K562 (cell line): ENCODE measurements at regions not wholly inside any gene's neighbourhood (a gene's known extent, or its start where the extent isn't known, plus 50 kb on each side); places are given as distances from the start of the nearest gene placed in this dataset.

ENCODE experiments used
- CTBP1 ChIP-seq: fragments of 450-650 bp; IDR thresholded peaks from 2 replicates; pipeline ENCODE4 v1.6.1; 2016; ENCODE audit warnings: borderline replicate concordance
- ETV6 ChIP-seq, 3 experiments: fragments of 150-350 bp in 1 of 3; sonication (generic) in 1 of 3; formaldehyde crosslinking in 1 of 3; IDR thresholded peaks; 2 replicates each; pipeline versions ENCODE4 v1.6.1 to v1.8.0; 2014 to 2022; ENCODE audit warnings: borderline replicate concordance in 2 of 3, low read depth in 2 of 3, antibody characterized with exemption in 1 of 3, low read length in 1 of 3, mild to moderate bottlenecking in 1 of 3, missing genetic modification reagents in 1 of 3
- FOXK2 ChIP-seq, 2 experiments: fragments of 450-650 bp; IDR thresholded peaks in 1 of 2; conservative IDR thresholded peaks in 1 of 2; 2 replicates each; pipeline ENCODE4 v1.6.1; 2016; ENCODE audit warnings: low read depth in 2 of 2, mild to moderate bottlenecking in 1 of 2
- FOXM1 ChIP-seq, 2 experiments: fragments of 450-650 bp in 1 of 2; sonication (generic) in 1 of 2; formaldehyde crosslinking in 1 of 2; IDR thresholded peaks; 2 replicates each; pipeline versions ENCODE4 v1.6.1 to v1.9.0; 2017 to 2022; ENCODE audit warnings: low read depth in 2 of 2, mild to moderate bottlenecking in 2 of 2, missing genetic modification reagents in 1 of 2, moderate library complexity in 1 of 2
- JUNB ChIP-seq: fragments of 450-650 bp; formaldehyde crosslinking; conservative IDR thresholded peaks from 2 replicates; pipeline ENCODE4 v1.4.0; 2020; ENCODE audit warnings: mild to moderate bottlenecking
- NFE2 ChIP-seq: IDR thresholded peaks from 2 replicates; pipeline ENCODE4 v1.6.1; 2014; ENCODE audit warnings: antibody characterized with exemption, low read depth
- POLR2A ChIP-seq: fragments of 450-650 bp; conservative IDR thresholded peaks from 2 replicates; pipeline ENCODE4 v1.6.1; 2016
- XRCC3 ChIP-seq: fragments of 450-650 bp; IDR thresholded peaks from 2 replicates; pipeline ENCODE4 v1.6.1; 2017; ENCODE audit warnings: mild to moderate bottlenecking, moderate library complexity
- ZNF212 ChIP-seq: fragments of 450-650 bp; formaldehyde crosslinking; IDR thresholded peaks from 2 replicates; pipeline ENCODE4 v1.4.0; 2020; ENCODE audit warnings: mild to moderate bottlenecking
- TF ChIP-seq, protein P1 (sequence below): fragments of 450-650 bp; IDR thresholded peaks from 2 replicates; pipeline ENCODE4 v1.6.1; 2016; ENCODE audit warnings: missing biosample characterization, missing genetic modification characterization
- TF ChIP-seq, protein P2 (sequence below): fragments of 450-650 bp; IDR thresholded peaks from 2 replicates; pipeline ENCODE4 v1.6.1; 2016; ENCODE audit warnings: mild to moderate bottlenecking, moderate library complexity
- TF ChIP-seq, protein P3 (sequence below), 3 experiments: IDR thresholded peaks in 2 of 3; conservative IDR thresholded peaks in 1 of 3; 2 replicates each; pipeline ENCODE4 v1.5.1; 2011 to 2012; ENCODE audit warnings: low read length in 3 of 3, mild to moderate bottlenecking in 3 of 3, control low read depth in 2 of 3, improper control_type of control experiment in 1 of 3, inconsistent platforms in 1 of 3, low read depth in 1 of 3, mixed read lengths in 1 of 3, moderate library complexity in 1 of 3; ENCODE audit not compliant: insufficient read depth in 2 of 3

DNA sequence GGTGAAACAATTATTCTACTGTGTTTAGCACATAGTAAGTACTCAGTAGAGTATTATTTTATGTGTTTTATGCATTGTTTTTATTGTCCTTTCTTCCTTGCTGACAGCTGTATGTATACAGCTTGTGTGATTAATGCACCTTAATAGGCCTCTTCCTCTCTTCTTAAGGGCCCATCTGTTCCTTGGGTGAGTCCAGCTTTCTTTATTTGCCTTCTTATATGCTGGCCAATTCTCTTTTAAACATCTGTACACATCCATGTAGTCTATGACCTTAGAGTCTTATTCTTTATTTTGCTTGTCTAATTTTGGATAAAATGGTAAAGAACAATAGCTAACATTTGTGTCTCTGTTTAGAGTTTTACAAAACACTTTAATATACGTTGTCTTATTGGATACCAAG, 333.7 kb upstream of the MEIS1 start:
- TF ChIP-seq ZNF212 (CRISPR knock-in tag), result no peak
- TF ChIP-seq POLR2A, result no peak
- TF ChIP-seq NFE2, result no peak
- TF ChIP-seq, protein P1, sequence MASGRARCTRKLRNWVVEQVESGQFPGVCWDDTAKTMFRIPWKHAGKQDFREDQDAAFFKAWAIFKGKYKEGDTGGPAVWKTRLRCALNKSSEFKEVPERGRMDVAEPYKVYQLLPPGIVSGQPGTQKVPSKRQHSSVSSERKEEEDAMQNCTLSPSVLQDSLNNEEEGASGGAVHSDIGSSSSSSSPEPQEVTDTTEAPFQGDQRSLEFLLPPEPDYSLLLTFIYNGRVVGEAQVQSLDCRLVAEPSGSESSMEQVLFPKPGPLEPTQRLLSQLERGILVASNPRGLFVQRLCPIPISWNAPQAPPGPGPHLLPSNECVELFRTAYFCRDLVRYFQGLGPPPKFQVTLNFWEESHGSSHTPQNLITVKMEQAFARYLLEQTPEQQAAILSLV, result no peak
- no peak for TF ChIP-seq XRCC3
- TF ChIP-seq FOXM1 (IDR thresholded peaks at IDR 0.05; ENCODE audit: low read depth), result no peak
- TF ChIP-seq FOXM1 (CRISPR knock-in tag; IDR thresholded peaks at IDR 0.05; ENCODE audit: low read depth), result no peak
- TF ChIP-seq, protein P2, sequence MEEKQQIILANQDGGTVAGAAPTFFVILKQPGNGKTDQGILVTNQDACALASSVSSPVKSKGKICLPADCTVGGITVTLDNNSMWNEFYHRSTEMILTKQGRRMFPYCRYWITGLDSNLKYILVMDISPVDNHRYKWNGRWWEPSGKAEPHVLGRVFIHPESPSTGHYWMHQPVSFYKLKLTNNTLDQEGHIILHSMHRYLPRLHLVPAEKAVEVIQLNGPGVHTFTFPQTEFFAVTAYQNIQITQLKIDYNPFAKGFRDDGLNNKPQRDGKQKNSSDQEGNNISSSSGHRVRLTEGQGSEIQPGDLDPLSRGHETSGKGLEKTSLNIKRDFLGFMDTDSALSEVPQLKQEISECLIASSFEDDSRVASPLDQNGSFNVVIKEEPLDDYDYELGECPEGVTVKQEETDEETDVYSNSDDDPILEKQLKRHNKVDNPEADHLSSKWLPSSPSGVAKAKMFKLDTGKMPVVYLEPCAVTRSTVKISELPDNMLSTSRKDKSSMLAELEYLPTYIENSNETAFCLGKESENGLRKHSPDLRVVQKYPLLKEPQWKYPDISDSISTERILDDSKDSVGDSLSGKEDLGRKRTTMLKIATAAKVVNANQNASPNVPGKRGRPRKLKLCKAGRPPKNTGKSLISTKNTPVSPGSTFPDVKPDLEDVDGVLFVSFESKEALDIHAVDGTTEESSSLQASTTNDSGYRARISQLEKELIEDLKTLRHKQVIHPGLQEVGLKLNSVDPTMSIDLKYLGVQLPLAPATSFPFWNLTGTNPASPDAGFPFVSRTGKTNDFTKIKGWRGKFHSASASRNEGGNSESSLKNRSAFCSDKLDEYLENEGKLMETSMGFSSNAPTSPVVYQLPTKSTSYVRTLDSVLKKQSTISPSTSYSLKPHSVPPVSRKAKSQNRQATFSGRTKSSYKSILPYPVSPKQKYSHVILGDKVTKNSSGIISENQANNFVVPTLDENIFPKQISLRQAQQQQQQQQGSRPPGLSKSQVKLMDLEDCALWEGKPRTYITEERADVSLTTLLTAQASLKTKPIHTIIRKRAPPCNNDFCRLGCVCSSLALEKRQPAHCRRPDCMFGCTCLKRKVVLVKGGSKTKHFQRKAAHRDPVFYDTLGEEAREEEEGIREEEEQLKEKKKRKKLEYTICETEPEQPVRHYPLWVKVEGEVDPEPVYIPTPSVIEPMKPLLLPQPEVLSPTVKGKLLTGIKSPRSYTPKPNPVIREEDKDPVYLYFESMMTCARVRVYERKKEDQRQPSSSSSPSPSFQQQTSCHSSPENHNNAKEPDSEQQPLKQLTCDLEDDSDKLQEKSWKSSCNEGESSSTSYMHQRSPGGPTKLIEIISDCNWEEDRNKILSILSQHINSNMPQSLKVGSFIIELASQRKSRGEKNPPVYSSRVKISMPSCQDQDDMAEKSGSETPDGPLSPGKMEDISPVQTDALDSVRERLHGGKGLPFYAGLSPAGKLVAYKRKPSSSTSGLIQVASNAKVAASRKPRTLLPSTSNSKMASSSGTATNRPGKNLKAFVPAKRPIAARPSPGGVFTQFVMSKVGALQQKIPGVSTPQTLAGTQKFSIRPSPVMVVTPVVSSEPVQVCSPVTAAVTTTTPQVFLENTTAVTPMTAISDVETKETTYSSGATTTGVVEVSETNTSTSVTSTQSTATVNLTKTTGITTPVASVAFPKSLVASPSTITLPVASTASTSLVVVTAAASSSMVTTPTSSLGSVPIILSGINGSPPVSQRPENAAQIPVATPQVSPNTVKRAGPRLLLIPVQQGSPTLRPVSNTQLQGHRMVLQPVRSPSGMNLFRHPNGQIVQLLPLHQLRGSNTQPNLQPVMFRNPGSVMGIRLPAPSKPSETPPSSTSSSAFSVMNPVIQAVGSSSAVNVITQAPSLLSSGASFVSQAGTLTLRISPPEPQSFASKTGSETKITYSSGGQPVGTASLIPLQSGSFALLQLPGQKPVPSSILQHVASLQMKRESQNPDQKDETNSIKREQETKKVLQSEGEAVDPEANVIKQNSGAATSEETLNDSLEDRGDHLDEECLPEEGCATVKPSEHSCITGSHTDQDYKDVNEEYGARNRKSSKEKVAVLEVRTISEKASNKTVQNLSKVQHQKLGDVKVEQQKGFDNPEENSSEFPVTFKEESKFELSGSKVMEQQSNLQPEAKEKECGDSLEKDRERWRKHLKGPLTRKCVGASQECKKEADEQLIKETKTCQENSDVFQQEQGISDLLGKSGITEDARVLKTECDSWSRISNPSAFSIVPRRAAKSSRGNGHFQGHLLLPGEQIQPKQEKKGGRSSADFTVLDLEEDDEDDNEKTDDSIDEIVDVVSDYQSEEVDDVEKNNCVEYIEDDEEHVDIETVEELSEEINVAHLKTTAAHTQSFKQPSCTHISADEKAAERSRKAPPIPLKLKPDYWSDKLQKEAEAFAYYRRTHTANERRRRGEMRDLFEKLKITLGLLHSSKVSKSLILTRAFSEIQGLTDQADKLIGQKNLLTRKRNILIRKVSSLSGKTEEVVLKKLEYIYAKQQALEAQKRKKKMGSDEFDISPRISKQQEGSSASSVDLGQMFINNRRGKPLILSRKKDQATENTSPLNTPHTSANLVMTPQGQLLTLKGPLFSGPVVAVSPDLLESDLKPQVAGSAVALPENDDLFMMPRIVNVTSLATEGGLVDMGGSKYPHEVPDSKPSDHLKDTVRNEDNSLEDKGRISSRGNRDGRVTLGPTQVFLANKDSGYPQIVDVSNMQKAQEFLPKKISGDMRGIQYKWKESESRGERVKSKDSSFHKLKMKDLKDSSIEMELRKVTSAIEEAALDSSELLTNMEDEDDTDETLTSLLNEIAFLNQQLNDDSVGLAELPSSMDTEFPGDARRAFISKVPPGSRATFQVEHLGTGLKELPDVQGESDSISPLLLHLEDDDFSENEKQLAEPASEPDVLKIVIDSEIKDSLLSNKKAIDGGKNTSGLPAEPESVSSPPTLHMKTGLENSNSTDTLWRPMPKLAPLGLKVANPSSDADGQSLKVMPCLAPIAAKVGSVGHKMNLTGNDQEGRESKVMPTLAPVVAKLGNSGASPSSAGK, result no peak
- TF ChIP-seq CTBP1, result no peak
- TF ChIP-seq FOXK2 (conservative IDR thresholded peaks at IDR 0.05 in 1 of 2, IDR thresholded peaks at IDR 0.05 in 1 of 2; ENCODE audit: low read depth in 2 of 2), result no peak
- no peak for TF ChIP-seq ETV6 (IDR thresholded peaks at IDR 0.05; ENCODE audit: borderline replicate concordance in 1 of 2, low read depth in 2 of 2, low read length in 1 of 2)
- TF ChIP-seq ETV6 (CRISPR knock-in tag; IDR thresholded peaks at IDR 0.05; ENCODE audit: borderline replicate concordance), result no peak
- no peak for TF ChIP-seq JUNB (CRISPR knock-in tag)
- TF ChIP-seq, protein P3, sequence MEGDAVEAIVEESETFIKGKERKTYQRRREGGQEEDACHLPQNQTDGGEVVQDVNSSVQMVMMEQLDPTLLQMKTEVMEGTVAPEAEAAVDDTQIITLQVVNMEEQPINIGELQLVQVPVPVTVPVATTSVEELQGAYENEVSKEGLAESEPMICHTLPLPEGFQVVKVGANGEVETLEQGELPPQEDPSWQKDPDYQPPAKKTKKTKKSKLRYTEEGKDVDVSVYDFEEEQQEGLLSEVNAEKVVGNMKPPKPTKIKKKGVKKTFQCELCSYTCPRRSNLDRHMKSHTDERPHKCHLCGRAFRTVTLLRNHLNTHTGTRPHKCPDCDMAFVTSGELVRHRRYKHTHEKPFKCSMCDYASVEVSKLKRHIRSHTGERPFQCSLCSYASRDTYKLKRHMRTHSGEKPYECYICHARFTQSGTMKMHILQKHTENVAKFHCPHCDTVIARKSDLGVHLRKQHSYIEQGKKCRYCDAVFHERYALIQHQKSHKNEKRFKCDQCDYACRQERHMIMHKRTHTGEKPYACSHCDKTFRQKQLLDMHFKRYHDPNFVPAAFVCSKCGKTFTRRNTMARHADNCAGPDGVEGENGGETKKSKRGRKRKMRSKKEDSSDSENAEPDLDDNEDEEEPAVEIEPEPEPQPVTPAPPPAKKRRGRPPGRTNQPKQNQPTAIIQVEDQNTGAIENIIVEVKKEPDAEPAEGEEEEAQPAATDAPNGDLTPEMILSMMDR (IDR thresholded peaks at IDR 0.05 in 2 of 3, conservative IDR thresholded peaks at IDR 0.05 in 1 of 3; ENCODE audit: insufficient read depth in 2 of 3, low read depth in 1 of 3, low read length in 3 of 3), result no peak
